ENCODE measurements at regions not wholly inside any gene's neighbourhood (a gene's known extent, or its start where the extent isn't known, plus 50 kb on each side); places are given as distances from the start of the nearest gene placed in this dataset.

GRCh38 chr17:69909389-69909788 lies 165.6 kb upstream of the KCNJ16 start:
- H3K9ac ChIP-seq (ENCODE audit: low read depth, low read length): no peak overlapping the region
- no peaks in the 10 kb centered on the region for H3K9me3 ChIP-seq (replicated peaks; ENCODE audit: low read length)
- H3K4me3 ChIP-seq (ENCODE audit: low read length): no peak overlapping the region
- no peaks in the 10 kb centered on the region for H3K4me1 ChIP-seq (ENCODE audit: control insufficient read depth, insufficient read depth, low read length)
- no peak overlapping the region for H3K4me2 ChIP-seq (ENCODE audit: low read length)
- H3K27me3 ChIP-seq (ENCODE audit: control insufficient read depth, insufficient read depth, low read length): no peaks in the 10 kb centered on the region
- no peaks in the 10 kb centered on the region for H3K36me3 ChIP-seq (ENCODE audit: insufficient read depth, low read length)

GRCh38 chr17:69912805-69913204 lies 162.2 kb upstream of the KCNJ16 start:
- H3K36me3 ChIP-seq (ENCODE audit: insufficient read depth, low read length): no peaks in the 10 kb centered on the region
- no peaks in the 10 kb centered on the region for H3K4me1 ChIP-seq (ENCODE audit: control insufficient read depth, insufficient read depth, low read length)
- no peaks in the 10 kb centered on the region for H3K27me3 ChIP-seq (ENCODE audit: control insufficient read depth, insufficient read depth, low read length)
- H3K9me3 ChIP-seq (replicated peaks; ENCODE audit: low read length): no peaks in the 10 kb centered on the region
- no peak overlapping the region for H3K4me3 ChIP-seq (ENCODE audit: low read length)
- no peak overlapping the region for H3K9ac ChIP-seq (ENCODE audit: low read depth, low read length)
- no peak overlapping the region for H3K4me2 ChIP-seq (ENCODE audit: low read length)

GRCh38 chr17:69913216-69913615 lies 161.8 kb upstream of the KCNJ16 start:
- no peaks in the 10 kb centered on the region for H3K4me1 ChIP-seq (ENCODE audit: control insufficient read depth, insufficient read depth, low read length)
- H3K27me3 ChIP-seq (ENCODE audit: control insufficient read depth, insufficient read depth, low read length): no peaks in the 10 kb centered on the region
- H3K9ac ChIP-seq (ENCODE audit: low read depth, low read length): no peak overlapping the region
- H3K4me2 ChIP-seq (ENCODE audit: low read length): no peak overlapping the region
- no peaks in the 10 kb centered on the region for H3K36me3 ChIP-seq (ENCODE audit: insufficient read depth, low read length)
- H3K9me3 ChIP-seq (replicated peaks; ENCODE audit: low read length): no peaks in the 10 kb centered on the region
- no peak overlapping the region for H3K4me3 ChIP-seq (ENCODE audit: low read length)

GRCh38 chr17:69913616-69914015 lies 161.4 kb upstream of the KCNJ16 start:
- Histone ChIP-seq H3K9me3 (replicated peaks; ENCODE audit: low read length) (no peaks in the 10 kb centered on the region), H3K4me2 (ENCODE audit: low read length) (no peak overlapping the region), H3K4me1 (ENCODE audit: control insufficient read depth, insufficient read depth, low read length) (no peaks in the 10 kb centered on the region), H3K4me3 (ENCODE audit: low read length) (no peak overlapping the region), H3K36me3 (ENCODE audit: insufficient read depth, low read length) (no peaks in the 10 kb centered on the region), H3K9ac (ENCODE audit: low read depth, low read length) (no peak overlapping the region), H3K27me3 (ENCODE audit: control insufficient read depth, insufficient read depth, low read length) (no peaks in the 10 kb centered on the region)

GRCh38 chr17:69914520-69914919 lies 160.5 kb upstream of the KCNJ16 start:
- Histone ChIP-seq H3K4me3 (ENCODE audit: low read length) (no peak overlapping the region), H3K4me2 (ENCODE audit: low read length) (no peak overlapping the region), H3K9me3 (replicated peaks; ENCODE audit: low read length) (no peaks in the 10 kb centered on the region), H3K4me1 (ENCODE audit: control insufficient read depth, insufficient read depth, low read length) (no peaks in the 10 kb centered on the region), H3K36me3 (ENCODE audit: insufficient read depth, low read length) (no peaks in the 10 kb centered on the region), H3K9ac (ENCODE audit: low read depth, low read length) (no peak overlapping the region), H3K27me3 (ENCODE audit: control insufficient read depth, insufficient read depth, low read length) (no peaks in the 10 kb centered on the region)

- no peaks in the 10 kb centered on the region for H3K27me3 ChIP-seq (ENCODE audit: control insufficient read depth, insufficient read depth, low read length)
- H3K4me1 ChIP-seq (ENCODE audit: control insufficient read depth, insufficient read depth, low read length): no peaks in the 10 kb centered on the region
- no peaks in the 10 kb centered on the region for H3K9me3 ChIP-seq (replicated peaks; ENCODE audit: low read length)
Observed at GRCh38 chr17:69916761-69917160, 158.3 kb upstream of the KCNJ16 start.

GRCh38 chr17:69918164-69918563 lies 156.9 kb upstream of the KCNJ16 start:
- H3K4me1 ChIP-seq (ENCODE audit: control insufficient read depth, insufficient read depth, low read length): no peaks in the 10 kb centered on the region
- H3K27me3 ChIP-seq (ENCODE audit: control insufficient read depth, insufficient read depth, low read length): no peaks in the 10 kb centered on the region
- H3K4me2 ChIP-seq (ENCODE audit: low read length): no peak overlapping the region
- no peak overlapping the region for H3K9ac ChIP-seq (ENCODE audit: low read depth, low read length)
- H3K9me3 ChIP-seq (replicated peaks; ENCODE audit: low read length): no peaks in the 10 kb centered on the region
- no peak overlapping the region for H3K4me3 ChIP-seq (ENCODE audit: low read length)
- H3K36me3 ChIP-seq (ENCODE audit: insufficient read depth, low read length): no peaks in the 10 kb centered on the region

More at GRCh38 chr17:69916761-69917160, 158.3 kb upstream of the KCNJ16 start:
- H3K9ac ChIP-seq (ENCODE audit: low read depth, low read length): no peak overlapping the region
- H3K4me3 ChIP-seq (ENCODE audit: low read length): no peak overlapping the region
- H3K36me3 ChIP-seq (ENCODE audit: insufficient read depth, low read length): no peaks in the 10 kb centered on the region
- H3K4me2 ChIP-seq (ENCODE audit: low read length): no peak overlapping the region

- Histone ChIP-seq H3K27me3 (ENCODE audit: control insufficient read depth, insufficient read depth, low read length) (no peaks in the 10 kb centered on the region), H3K4me3 (ENCODE audit: low read length) (no peak overlapping the region), H3K9ac (ENCODE audit: low read depth, low read length) (no peak overlapping the region), H3K4me2 (ENCODE audit: low read length) (no peak overlapping the region), H3K4me1 (ENCODE audit: control insufficient read depth, insufficient read depth, low read length) (no peaks in the 10 kb centered on the region), H3K36me3 (ENCODE audit: insufficient read depth, low read length) (no peaks in the 10 kb centered on the region), H3K9me3 (replicated peaks; ENCODE audit: low read length) (no peaks in the 10 kb centered on the region)
Observed at GRCh38 chr17:69919789-69920188, 155.2 kb upstream of the KCNJ16 start.

GRCh38 chr17:69921046-69921445 lies 154.0 kb upstream of the KCNJ16 start:
- no peaks in the 10 kb centered on the region for H3K27me3 ChIP-seq (ENCODE audit: control insufficient read depth, insufficient read depth, low read length)
- no peaks in the 10 kb centered on the region for H3K36me3 ChIP-seq (ENCODE audit: insufficient read depth, low read length)

GRCh38 chr17:69928611-69929010 lies 146.4 kb upstream of the KCNJ16 start:
- no peaks in the 10 kb centered on the region for H3K27me3 ChIP-seq (ENCODE audit: control insufficient read depth, insufficient read depth, low read length)
- H3K4me1 ChIP-seq (ENCODE audit: control insufficient read depth, insufficient read depth, low read length): peaks cover 4% of the 10 kb centered on the region
- H3K4me2 ChIP-seq (ENCODE audit: low read length): no peak overlapping the region
- H3K36me3 ChIP-seq (ENCODE audit: insufficient read depth, low read length): no peaks in the 10 kb centered on the region
- H3K9ac ChIP-seq (ENCODE audit: low read depth, low read length): no peak overlapping the region
- H3K9me3 ChIP-seq (replicated peaks; ENCODE audit: low read length): no peaks in the 10 kb centered on the region
- no peak overlapping the region for H3K4me3 ChIP-seq (ENCODE audit: low read length)

More at GRCh38 chr17:69921046-69921445, 154.0 kb upstream of the KCNJ16 start:
- no peaks in the 10 kb centered on the region for H3K9me3 ChIP-seq (replicated peaks; ENCODE audit: low read length)
- H3K4me3 ChIP-seq (ENCODE audit: low read length): no peak overlapping the region
- H3K4me2 ChIP-seq (ENCODE audit: low read length): no peak overlapping the region
- H3K9ac ChIP-seq (ENCODE audit: low read depth, low read length): no peak overlapping the region
- no peaks in the 10 kb centered on the region for H3K4me1 ChIP-seq (ENCODE audit: control insufficient read depth, insufficient read depth, low read length)

GRCh38 chr17:69936996-69937395 lies 138.0 kb upstream of the KCNJ16 start:
- Histone ChIP-seq H3K4me2 (ENCODE audit: low read length) (no peak overlapping the region), H3K4me3 (ENCODE audit: low read length) (no peak overlapping the region), H3K9ac (ENCODE audit: low read depth, low read length) (no peak overlapping the region), H3K36me3 (ENCODE audit: insufficient read depth, low read length) (no peaks in the 10 kb centered on the region), H3K27me3 (ENCODE audit: control insufficient read depth, insufficient read depth, low read length) (no peaks in the 10 kb centered on the region), H3K9me3 (replicated peaks; ENCODE audit: low read length) (no peaks in the 10 kb centered on the region), H3K4me1 (ENCODE audit: control insufficient read depth, insufficient read depth, low read length) (no peaks in the 10 kb centered on the region)

- no peaks in the 10 kb centered on the region for H3K36me3 ChIP-seq (ENCODE audit: insufficient read depth, low read length)
- H3K27me3 ChIP-seq (ENCODE audit: control insufficient read depth, insufficient read depth, low read length): no peaks in the 10 kb centered on the region
- no peaks in the 10 kb centered on the region for H3K9me3 ChIP-seq (replicated peaks; ENCODE audit: low read length)
- peaks cover 4% of the 10 kb centered on the region for H3K4me1 ChIP-seq (ENCODE audit: control insufficient read depth, insufficient read depth, low read length)
- H3K4me3 ChIP-seq (ENCODE audit: low read length): no peak overlapping the region
- H3K4me2 ChIP-seq (ENCODE audit: low read length): no peak overlapping the region
- H3K9ac ChIP-seq (ENCODE audit: low read depth, low read length): no peak overlapping the region
Observed at GRCh38 chr17:69943058-69943457, 132.0 kb upstream of the KCNJ16 start.
